SK-N-SH (cell line): ENCODE measurements at regions not wholly inside any gene's neighbourhood (a gene's known extent, or its start where the extent isn't known, plus 50 kb on each side); places are given as distances from the start of the nearest gene placed in this dataset.

Experiments used
- CTCF ChIA-PET: fragments of 300-600, 350-600 bp; formaldehyde crosslinking; extraction: SDS; loops from one replicate; lab custom pipeline; 2021; lab: Yijun Ruan, JAX
- POLR2A ChIA-PET: fragments of 350-600 bp; sonication (Branson Sonifier 250); formaldehyde crosslinking; extraction: SDS; loops from one replicate; lab custom pipeline; 2020; ENCODE audit warnings: antibody characterized with exemption, inconsistent platforms; lab: Yijun Ruan, JAX
- DNase-seq: peaks from one replicate; pipeline ENCODE4 v3.0.0; 2012
- H2AFZ ChIP-seq: fragments of 200-600 bp; sonication (generic); 2 replicates; pipeline ENCODE4 v1.8.1; 2016; ENCODE audit warnings: antibody characterized with exemption, mild to moderate bottlenecking, low read depth
- H3F3A ChIP-seq: fragments of 200-600 bp; sonication (generic); replicated peaks from 2 replicates; pipeline ENCODE3; 2016; ENCODE audit warnings: antibody characterized with exemption, mild to moderate bottlenecking; ENCODE audit not compliant: insufficient read depth
- H3K27ac ChIP-seq, 2 experiments: fragments of 200-500 bp in 1 of 2; fragments of 200-600 bp in 1 of 2; sonication (Bioruptor generic) in 1 of 2; sonication (generic), shearing (Covaris generic) in 1 of 2; 2 replicates each; pipeline versions ENCODE4 v1.5.1 to v1.6.1; 2014 to 2016; ENCODE audit warnings: low read depth in 2 of 2, inconsistent platforms in 1 of 2, low read length in 1 of 2, mild to moderate bottlenecking in 1 of 2, mixed read lengths in 1 of 2
- H3K27me3 ChIP-seq: fragments of 200-600 bp; sonication (generic), shearing (Covaris generic); 2 replicates; pipeline ENCODE4 v1.6.1; 2016; ENCODE audit warnings: mixed run types; ENCODE audit not compliant: insufficient read depth
- H3K36me3 ChIP-seq, 2 experiments: fragments of 200-500 bp in 1 of 2; fragments of 200-600 bp in 1 of 2; sonication (Bioruptor generic) in 1 of 2; sonication (generic) in 1 of 2; replicated peaks in 1 of 2; 2 replicates each; pipeline versions ENCODE3 to v1.5.1; 2014 to 2016; ENCODE audit warnings: low read length in 1 of 2, mild to moderate bottlenecking in 1 of 2; ENCODE audit not compliant: insufficient read depth in 2 of 2, control insufficient read depth in 1 of 2
- H3K4me1 ChIP-seq, 2 experiments: fragments of 200-500 bp in 1 of 2; fragments of 200-600 bp in 1 of 2; sonication (Bioruptor generic) in 1 of 2; sonication (generic), shearing (Covaris generic) in 1 of 2; 2 replicates each; pipeline versions ENCODE4 v1.5.1 to v1.6.1; 2014 to 2016; ENCODE audit warnings: low read depth in 1 of 2, low read length in 1 of 2, mixed run types in 1 of 2; ENCODE audit not compliant: insufficient read depth in 2 of 2, control insufficient read depth in 1 of 2
- H3K4me2 ChIP-seq: fragments of 200-600 bp; sonication (generic), shearing (Covaris generic); 2 replicates; pipeline ENCODE4 v1.6.1; 2017; ENCODE audit warnings: mixed run types
- H3K4me3 ChIP-seq, 2 experiments: fragments of 200-500 bp in 1 of 2; fragments of 200-600 bp in 1 of 2; sonication (Bioruptor generic) in 1 of 2; sonication (generic), shearing (Covaris generic) in 1 of 2; 2 replicates each; pipeline versions ENCODE4 v1.5.1 to v1.8.1; 2014 to 2016; ENCODE audit warnings: low read depth in 2 of 2, inconsistent platforms in 1 of 2, low read length in 1 of 2, mild to moderate bottlenecking in 1 of 2, mixed read lengths in 1 of 2, moderate library complexity in 1 of 2
- H3K79me2 ChIP-seq: fragments of 200-600 bp; sonication (generic); 2 replicates; pipeline ENCODE4 v1.8.1; 2017; ENCODE audit warnings: mild to moderate bottlenecking; ENCODE audit not compliant: insufficient read depth
- H3K9ac ChIP-seq: fragments of 200-600 bp; sonication (generic); 2 replicates; pipeline ENCODE4 v1.6.1; 2017; ENCODE audit warnings: mixed run types
- H3K9me2 ChIP-seq: fragments of 200-600 bp; sonication (generic); 2 replicates; pipeline ENCODE4 v1.6.1; 2017; ENCODE audit warnings: mixed run types
- H3K9me3 ChIP-seq: fragments of 200-600 bp; sonication (generic); 2 replicates; pipeline ENCODE4 v1.6.1; 2017; ENCODE audit warnings: mixed run types, mild to moderate bottlenecking, moderate library complexity
- H4K20me1 ChIP-seq: fragments of 200-600 bp; sonication (generic); 2 replicates; pipeline ENCODE4 v1.6.1; 2017; ENCODE audit warnings: mild to moderate bottlenecking, mixed run types; ENCODE audit not compliant: insufficient read depth
- ELF1 ChIP-seq: IDR thresholded peaks from 2 replicates; pipeline ENCODE4 v1.4.0; 2012
- GABPA ChIP-seq: IDR thresholded peaks from 2 replicates; pipeline ENCODE4 v1.4.0; 2012; ENCODE audit warnings: low read depth, mild to moderate bottlenecking
- IRF3 ChIP-seq: fragments of 150-350 bp; IDR thresholded peaks from 2 replicates; pipeline ENCODE4 v1.6.1; 2016; ENCODE audit warnings: mild to moderate bottlenecking, low read depth, low read length
- MAX ChIP-seq: IDR thresholded peaks from 2 replicates; pipeline ENCODE4 v1.4.0; 2012; ENCODE audit warnings: low read depth
- MEF2A ChIP-seq: IDR thresholded peaks from 2 replicates; pipeline ENCODE4 v1.4.0; 2012; ENCODE audit warnings: low read depth, borderline replicate concordance
- POLR2AphosphoS5 ChIP-seq: IDR thresholded peaks from 2 replicates; pipeline ENCODE4 v1.6.1; 2012; ENCODE audit warnings: low read depth, low read length
- REST ChIP-seq: IDR thresholded peaks from 2 replicates; pipeline ENCODE4 v1.6.1; 2012; ENCODE audit warnings: mild to moderate bottlenecking, low read depth, low read length, moderate library complexity
- RFX5 ChIP-seq: IDR thresholded peaks from 2 replicates; pipeline ENCODE4 v1.6.1; 2012; ENCODE audit warnings: mild to moderate bottlenecking, improper control_type of control experiment, low read length
- SMC3 ChIP-seq: IDR thresholded peaks from 2 replicates; pipeline ENCODE4 v1.6.1; 2012; ENCODE audit warnings: low read depth, low read length, improper control_type of control experiment
- TEAD4 ChIP-seq: IDR thresholded peaks from 2 replicates; pipeline ENCODE4 v1.4.0; 2012; ENCODE audit warnings: mild to moderate bottlenecking, borderline replicate concordance; ENCODE audit not compliant: insufficient read depth
- YY1 ChIP-seq: IDR thresholded peaks from 2 replicates; pipeline ENCODE4 v1.4.0; 2012; ENCODE audit warnings: low read depth, mild to moderate bottlenecking
- WGBS: methylation state at CpG from one replicate; pipeline ENCODE4 v1.1.6; 2017; ENCODE audit warnings: low lambda C conversion rate; 5-methylcytosine and 5-hydroxymethylcytosine counted together
- TF ChIP-seq, protein P1 (sequence below): fragments of 200-600 bp; sonication (generic); IDR thresholded peaks from 2 replicates; pipeline ENCODE4 v1.6.1; 2017; ENCODE audit warnings: antibody characterized with exemption, mild to moderate bottlenecking, moderate library complexity
- TF ChIP-seq, protein P2 (sequence below): IDR thresholded peaks from 2 replicates; pipeline ENCODE4; 2012
- TF ChIP-seq, protein P3 (sequence below): IDR thresholded peaks from 2 replicates; pipeline ENCODE4 v1.4.0; 2012; ENCODE audit warnings: low read depth, borderline replicate concordance

GRCh38 chr18:66979009-66979408 lies 375.1 kb upstream of the CDH19 start (continued):
- TF ChIP-seq IRF3 (no peak), ELF1 (no peak), POLR2AphosphoS5 (no peak), YY1 (no peak), MAX (no peak), GABPA (no peak)
- TF ChIP-seq, protein P1, sequence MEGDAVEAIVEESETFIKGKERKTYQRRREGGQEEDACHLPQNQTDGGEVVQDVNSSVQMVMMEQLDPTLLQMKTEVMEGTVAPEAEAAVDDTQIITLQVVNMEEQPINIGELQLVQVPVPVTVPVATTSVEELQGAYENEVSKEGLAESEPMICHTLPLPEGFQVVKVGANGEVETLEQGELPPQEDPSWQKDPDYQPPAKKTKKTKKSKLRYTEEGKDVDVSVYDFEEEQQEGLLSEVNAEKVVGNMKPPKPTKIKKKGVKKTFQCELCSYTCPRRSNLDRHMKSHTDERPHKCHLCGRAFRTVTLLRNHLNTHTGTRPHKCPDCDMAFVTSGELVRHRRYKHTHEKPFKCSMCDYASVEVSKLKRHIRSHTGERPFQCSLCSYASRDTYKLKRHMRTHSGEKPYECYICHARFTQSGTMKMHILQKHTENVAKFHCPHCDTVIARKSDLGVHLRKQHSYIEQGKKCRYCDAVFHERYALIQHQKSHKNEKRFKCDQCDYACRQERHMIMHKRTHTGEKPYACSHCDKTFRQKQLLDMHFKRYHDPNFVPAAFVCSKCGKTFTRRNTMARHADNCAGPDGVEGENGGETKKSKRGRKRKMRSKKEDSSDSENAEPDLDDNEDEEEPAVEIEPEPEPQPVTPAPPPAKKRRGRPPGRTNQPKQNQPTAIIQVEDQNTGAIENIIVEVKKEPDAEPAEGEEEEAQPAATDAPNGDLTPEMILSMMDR: no peak

- CTCF ChIA-PET: interaction anchor here (1.3 kb wide), 1 partner anchor 92 kb away, joined by 3 read pairs; no protein-coding TSS in a partner anchor
- Histone ChIP-seq H3K4me2 (no peak overlapping the region), H3K79me2 (no peaks in the 10 kb centered on the region), H3K27me3 (no peaks in the 10 kb centered on the region), H3K36me3 (no peaks in the 10 kb centered on the region), H3F3A (no peaks in the 10 kb centered on the region), H3K27ac (no peak overlapping the region), H3K9me3 (no peaks in the 10 kb centered on the region), H3K4me1 (no peaks in the 10 kb centered on the region; a peak in 1 of 4 replicates), H3K9me2 (no peaks in the 10 kb centered on the region), H4K20me1 (no peaks in the 10 kb centered on the region), H3K4me3 (no peak overlapping the region), H3K9ac (no peak overlapping the region), H2AFZ (no peak overlapping the region)
- DNase-seq: no peak
- TF ChIP-seq SMC3: no peak
- TF ChIP-seq TEAD4: no peak
- TF ChIP-seq, protein P2, sequence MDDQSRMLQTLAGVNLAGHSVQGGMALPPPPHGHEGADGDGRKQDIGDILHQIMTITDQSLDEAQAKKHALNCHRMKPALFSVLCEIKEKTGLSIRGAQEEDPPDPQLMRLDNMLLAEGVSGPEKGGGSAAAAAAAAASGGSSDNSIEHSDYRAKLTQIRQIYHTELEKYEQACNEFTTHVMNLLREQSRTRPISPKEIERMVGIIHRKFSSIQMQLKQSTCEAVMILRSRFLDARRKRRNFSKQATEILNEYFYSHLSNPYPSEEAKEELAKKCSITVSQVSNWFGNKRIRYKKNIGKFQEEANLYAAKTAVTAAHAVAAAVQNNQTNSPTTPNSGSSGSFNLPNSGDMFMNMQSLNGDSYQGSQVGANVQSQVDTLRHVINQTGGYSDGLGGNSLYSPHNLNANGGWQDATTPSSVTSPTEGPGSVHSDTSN: no peak
- no peak for TF ChIP-seq YY1
- no peak for TF ChIP-seq RFX5
- TF ChIP-seq, protein P3, sequence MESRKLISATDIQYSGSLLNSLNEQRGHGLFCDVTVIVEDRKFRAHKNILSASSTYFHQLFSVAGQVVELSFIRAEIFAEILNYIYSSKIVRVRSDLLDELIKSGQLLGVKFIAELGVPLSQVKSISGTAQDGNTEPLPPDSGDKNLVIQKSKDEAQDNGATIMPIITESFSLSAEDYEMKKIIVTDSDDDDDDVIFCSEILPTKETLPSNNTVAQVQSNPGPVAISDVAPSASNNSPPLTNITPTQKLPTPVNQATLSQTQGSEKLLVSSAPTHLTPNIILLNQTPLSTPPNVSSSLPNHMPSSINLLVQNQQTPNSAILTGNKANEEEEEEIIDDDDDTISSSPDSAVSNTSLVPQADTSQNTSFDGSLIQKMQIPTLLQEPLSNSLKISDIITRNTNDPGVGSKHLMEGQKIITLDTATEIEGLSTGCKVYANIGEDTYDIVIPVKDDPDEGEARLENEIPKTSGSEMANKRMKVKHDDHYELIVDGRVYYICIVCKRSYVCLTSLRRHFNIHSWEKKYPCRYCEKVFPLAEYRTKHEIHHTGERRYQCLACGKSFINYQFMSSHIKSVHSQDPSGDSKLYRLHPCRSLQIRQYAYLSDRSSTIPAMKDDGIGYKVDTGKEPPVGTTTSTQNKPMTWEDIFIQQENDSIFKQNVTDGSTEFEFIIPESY: no peak
- TF ChIP-seq MEF2A: no peak
- no peak for TF ChIP-seq REST
- WGBS: 19% methylated on average over 1 of the region's 1 CpG
- POLR2A ChIA-PET: no interaction called here
Measured at GRCh38 chr18:66972681-66973080, 368.8 kb upstream of the CDH19 start.
